ENCODE measurements at regions not wholly inside any gene's neighbourhood (a gene's known extent, or its start where the extent isn't known, plus 50 kb on each side); places are given as distances from the start of the nearest gene placed in this dataset.

- DNase-seq (ENCODE audit: low read depth): no peak
- no peak for TF ChIP-seq CTCF (IDR thresholded peaks at IDR 0.05; ENCODE audit: low read depth, low read length)
- no peak for TF ChIP-seq MYC (IDR thresholded peaks at IDR 0.05; ENCODE audit: low read depth, low read length)
- no peak for TF ChIP-seq MAX (IDR thresholded peaks at IDR 0.05; ENCODE audit: low read depth, low read length)
- TF ChIP-seq POLR2A (IDR thresholded peaks at IDR 0.05; ENCODE audit: extremely low read depth, insufficient read length): no peak
- no peak overlapping the region for H3K4me3 ChIP-seq (ENCODE audit: low read depth, low read length)
These were observed 560.0 kb downstream of the CCDC85A start for GRCh38 chr2:56743807-56744206.

GRCh38 chr2:56749152-56749752 lies 565.5 kb downstream of the CCDC85A start:
- no peak for TF ChIP-seq POLR2A (IDR thresholded peaks at IDR 0.05; ENCODE audit: extremely low read depth, insufficient read length)
- TF ChIP-seq CTCF (IDR thresholded peaks at IDR 0.05; ENCODE audit: low read depth, low read length): peak; percentile 28
- no peak for TF ChIP-seq MAX (IDR thresholded peaks at IDR 0.05; ENCODE audit: low read depth, low read length)
- peak; percentile 39 for DNase-seq (ENCODE audit: low read depth)
- H3K4me3 ChIP-seq (ENCODE audit: low read depth, low read length): no peak overlapping the region

- DNase-seq (ENCODE audit: low read depth): no peak
- H3K4me3 ChIP-seq (ENCODE audit: low read depth, low read length): no peak overlapping the region
- no peak for TF ChIP-seq CTCF (IDR thresholded peaks at IDR 0.05; ENCODE audit: low read depth, low read length)
- TF ChIP-seq MAX (IDR thresholded peaks at IDR 0.05; ENCODE audit: low read depth, low read length): no peak
- TF ChIP-seq POLR2A (IDR thresholded peaks at IDR 0.05; ENCODE audit: extremely low read depth, insufficient read length): no peak
- TF ChIP-seq MYC (IDR thresholded peaks at IDR 0.05; ENCODE audit: low read depth, low read length): no peak
These were observed 569.4 kb downstream of the CCDC85A start for GRCh38 chr2:56753182-56753581.

- DNase-seq (ENCODE audit: low read depth): no peak
- TF ChIP-seq MAX (IDR thresholded peaks at IDR 0.05; ENCODE audit: low read depth, low read length) (no peak), MYC (IDR thresholded peaks at IDR 0.05; ENCODE audit: low read depth, low read length) (no peak)
- no peak overlapping the region for H3K4me3 ChIP-seq (ENCODE audit: low read depth, low read length)
These were observed 570.4 kb downstream of the CCDC85A start for GRCh38 chr2:56754066-56754615.

- no peak overlapping the region for H3K4me3 ChIP-seq (ENCODE audit: low read depth, low read length)
- TF ChIP-seq CTCF (IDR thresholded peaks at IDR 0.05; ENCODE audit: low read depth, low read length): no peak
- TF ChIP-seq MAX (IDR thresholded peaks at IDR 0.05; ENCODE audit: low read depth, low read length): no peak
- no peak for TF ChIP-seq POLR2A (IDR thresholded peaks at IDR 0.05; ENCODE audit: extremely low read depth, insufficient read length)
- TF ChIP-seq MYC (IDR thresholded peaks at IDR 0.05; ENCODE audit: low read depth, low read length): no peak
- DNase-seq (ENCODE audit: low read depth): no peak
These were observed 570.8 kb downstream of the CCDC85A start for GRCh38 chr2:56754627-56755026.

GRCh38 chr2:56757884-56758545 lies 574.2 kb downstream of the CCDC85A start:
- no peak for DNase-seq (ENCODE audit: low read depth)
- TF ChIP-seq MAX (IDR thresholded peaks at IDR 0.05; ENCODE audit: low read depth, low read length) (no peak), MYC (IDR thresholded peaks at IDR 0.05; ENCODE audit: low read depth, low read length) (no peak), CTCF (IDR thresholded peaks at IDR 0.05; ENCODE audit: low read depth, low read length) (no peak), POLR2A (IDR thresholded peaks at IDR 0.05; ENCODE audit: extremely low read depth, insufficient read length) (no peak)
- no peak overlapping the region for H3K4me3 ChIP-seq (ENCODE audit: low read depth, low read length)

All from NB4 (cell line).